HG03135 (cell line): ENCODE measurements at regions not wholly inside any gene's neighbourhood (a gene's known extent, or its start where the extent isn't known, plus 50 kb on each side); places are given as distances from the start of the nearest gene placed in this dataset.
"Not testable (repeated sequence)": the region's sequence is repeated elsewhere in the genome, so short reads cannot be mapped to it uniquely, and the experiment has no call there.

Source experiments
- ATAC-seq: cut with Tn5 transposase; IDR thresholded peaks from one replicate; pipeline ENCODE4 v1.9.1; 2021; ENCODE audit warnings: mild to moderate bottlenecking, moderate library complexity; ENCODE audit not compliant: unreplicated experiment

- ATAC-seq = no peak
Measured at GRCh38 chr9:29245351-29245750, 1672.1 kb upstream of the C9orf72 start.

DNA sequence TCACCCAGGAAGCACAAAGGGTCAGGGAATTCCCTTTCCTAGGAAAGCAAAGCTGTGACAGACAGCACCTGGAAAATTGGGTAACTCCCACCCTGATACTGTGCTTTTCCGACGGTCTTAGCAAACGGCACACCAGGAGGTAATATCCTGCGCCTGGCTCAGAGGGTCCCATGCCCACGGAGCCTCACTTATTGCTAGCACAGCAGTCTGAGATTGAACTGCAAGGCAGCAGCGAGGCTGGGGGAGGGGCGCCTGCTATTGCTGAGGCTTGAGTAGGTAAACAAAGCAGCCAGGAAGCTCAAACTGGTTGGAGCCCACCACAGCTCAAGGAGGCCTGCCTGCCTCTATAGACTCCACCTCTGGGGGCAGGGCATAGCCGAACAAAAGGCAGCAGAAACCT lies 1697.1 kb upstream of the C9orf72 start:
- ATAC-seq = not testable (repeated sequence)

DNA sequence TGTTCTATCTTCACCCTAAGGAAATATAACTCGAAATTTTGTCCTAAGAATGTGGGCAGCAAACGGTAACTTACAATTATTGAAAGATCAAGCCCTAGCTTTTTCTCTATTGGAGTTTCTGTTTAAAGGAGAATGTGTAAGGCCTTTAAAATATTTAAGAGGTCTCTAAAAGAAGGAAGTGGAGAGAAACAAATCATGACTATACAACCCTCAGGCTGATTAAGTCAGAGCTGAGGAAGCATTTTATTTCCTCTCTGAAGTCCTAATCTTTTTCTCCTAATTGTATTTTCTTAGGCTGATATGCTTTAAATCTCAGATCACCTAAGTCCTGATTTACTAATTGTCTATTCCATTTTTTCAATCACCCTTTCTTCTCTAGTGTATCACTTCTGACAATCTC lies 1708.8 kb upstream of the C9orf72 start:
- ATAC-seq = no peak

GRCh38 chr9:29285818-29286217 lies 1712.5 kb upstream of the C9orf72 start:
- ATAC-seq = no peak

- ATAC-seq = no peak
Measured at GRCh38 chr9:29289365-29289764, 1716.1 kb upstream of the C9orf72 start.

DNA sequence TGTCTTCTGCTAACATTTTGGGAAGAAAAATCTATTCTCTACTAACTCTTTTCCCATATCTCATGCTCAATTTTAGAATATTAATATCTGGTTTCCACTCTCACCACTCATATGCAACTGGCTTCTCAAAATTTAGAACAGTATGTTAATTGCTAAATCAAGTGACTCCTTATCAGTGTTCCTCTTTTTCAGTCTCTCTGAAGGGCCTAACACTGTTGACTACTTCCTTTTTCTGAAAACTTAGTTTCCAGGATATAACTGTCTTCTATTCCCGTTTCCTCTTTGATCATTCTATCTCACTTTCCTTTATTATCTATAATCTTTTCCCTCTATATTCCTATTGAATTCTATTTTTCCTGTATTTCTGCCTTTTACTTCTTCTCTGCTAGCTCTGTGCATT lies 1717.2 kb upstream of the C9orf72 start:
- ATAC-seq = no peak

GRCh38 chr9:29297592-29297991 lies 1724.3 kb upstream of the C9orf72 start:
- ATAC-seq = no peak

- ATAC-seq = no peak
Measured at GRCh38 chr9:29311221-29311620, 1737.9 kb upstream of the C9orf72 start.

DNA sequence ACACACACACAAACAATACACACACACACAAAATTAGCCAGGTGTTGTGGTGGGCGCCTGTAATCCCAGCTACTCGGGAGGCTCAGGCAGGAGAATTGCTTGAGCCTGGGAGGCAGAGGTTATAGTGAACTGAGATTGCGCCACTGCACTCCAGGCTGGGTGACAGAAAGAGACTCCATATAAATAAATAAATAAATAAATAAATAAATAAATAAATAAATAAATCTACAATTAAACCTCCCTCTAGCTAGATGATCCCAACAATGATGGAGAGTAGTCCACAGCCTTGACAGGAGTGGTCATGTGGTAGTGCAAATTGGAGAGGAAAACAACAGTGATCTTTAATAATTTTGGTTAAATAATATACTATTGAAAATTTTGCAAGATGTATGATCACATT lies 1739.0 kb upstream of the C9orf72 start:
- ATAC-seq = no peak

DNA sequence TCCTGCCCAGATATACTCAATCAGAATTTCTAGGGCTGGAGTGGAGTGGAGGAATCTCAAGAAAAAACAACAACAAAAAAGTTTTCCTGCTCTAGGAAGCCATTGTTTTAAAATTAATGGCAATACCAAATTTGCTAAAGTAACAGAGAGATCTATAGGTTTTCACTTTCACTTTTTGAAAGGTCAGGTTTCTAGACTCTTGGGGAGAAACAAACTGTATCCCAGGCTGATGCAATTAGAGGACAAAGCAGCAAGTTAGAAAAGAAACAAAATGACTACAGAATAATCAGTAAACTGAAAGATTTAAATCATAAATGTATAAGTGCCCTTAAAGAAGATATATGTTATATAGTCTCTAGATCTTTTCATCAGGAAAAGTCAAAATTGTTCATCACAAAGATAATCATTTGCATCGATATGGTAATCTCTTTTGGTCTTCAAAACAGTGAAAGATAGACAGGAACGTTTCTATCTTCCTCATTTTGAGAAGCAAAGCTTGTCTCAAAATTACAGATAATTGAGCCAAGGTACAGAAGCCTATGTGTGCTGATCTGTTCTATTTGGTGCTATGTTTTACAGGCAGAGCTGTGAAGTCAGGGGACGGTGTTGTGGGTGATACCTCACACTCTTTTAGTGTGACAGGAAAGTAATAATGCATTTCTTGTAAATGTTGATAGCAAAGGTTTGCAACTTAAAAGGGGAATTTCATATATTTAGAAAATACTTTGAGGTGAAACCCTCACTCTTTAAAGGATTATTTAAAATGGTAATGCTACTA lies 1746.6 kb upstream of the C9orf72 start:
- no peak for ATAC-seq

- peak; percentile 72 for ATAC-seq
Measured at GRCh38 chr9:29322240-29322639, 1749.0 kb upstream of the C9orf72 start.

DNA sequence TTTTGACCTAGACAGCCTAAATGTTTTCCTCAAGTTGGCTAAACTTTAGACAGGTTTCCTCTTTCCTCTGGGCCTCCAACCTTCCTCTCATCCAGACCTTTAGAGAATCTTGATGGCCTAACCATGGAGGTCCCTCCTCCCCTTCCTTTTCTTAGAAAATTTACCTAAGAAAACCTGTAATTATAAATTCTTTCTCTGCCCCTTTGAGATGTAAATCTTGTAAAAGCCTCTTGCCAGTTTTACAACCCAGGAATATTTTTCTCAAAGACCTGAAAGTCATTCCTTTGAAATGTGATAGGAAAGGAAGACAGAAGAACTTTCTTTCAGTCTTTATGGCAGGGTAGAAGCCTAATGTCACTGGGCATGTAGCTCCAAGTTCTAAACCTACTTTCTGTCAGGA lies 1752.6 kb upstream of the C9orf72 start:
- no peak for ATAC-seq

- ATAC-seq = no peak
Measured at GRCh38 chr9:29332789-29333188, 1759.5 kb upstream of the C9orf72 start.

DNA sequence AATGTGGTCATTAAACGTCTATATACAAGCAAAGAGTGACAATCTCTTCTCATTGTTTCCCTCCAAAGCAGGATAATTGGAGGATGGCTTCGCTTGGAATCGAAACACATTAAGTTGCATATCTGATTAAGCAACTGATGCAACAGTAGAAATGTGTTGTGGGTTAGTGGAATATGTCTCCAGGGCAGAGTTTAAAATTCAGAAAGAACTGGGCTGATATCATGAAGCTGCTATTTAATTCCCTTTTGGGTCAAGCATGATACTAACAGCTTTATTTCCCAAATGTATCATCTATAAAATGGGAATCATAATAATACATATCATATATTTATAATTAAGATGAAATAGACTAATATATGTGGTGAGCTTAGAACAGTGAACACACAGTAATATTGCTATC lies 1763.0 kb upstream of the C9orf72 start:
- ATAC-seq = no peak

DNA sequence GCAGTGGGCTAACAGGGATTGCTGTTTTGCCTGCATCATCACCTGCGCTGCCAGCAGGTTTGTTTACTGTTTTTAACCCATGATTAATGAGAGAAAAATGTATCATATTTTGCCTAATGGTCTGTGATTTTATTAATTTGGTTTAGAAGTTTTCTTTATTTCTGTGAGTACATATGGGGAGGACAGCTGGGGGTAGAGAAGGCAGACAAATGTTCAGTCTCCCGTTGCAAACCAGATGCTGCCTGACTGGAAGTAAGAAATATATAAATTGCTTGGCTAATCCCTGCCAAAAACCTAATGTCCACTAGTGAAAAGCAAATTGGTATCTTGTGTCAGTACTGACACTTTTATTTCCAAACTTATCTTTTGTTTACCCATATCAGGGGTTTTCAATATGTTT lies 1766.1 kb upstream of the C9orf72 start:
- no peak for ATAC-seq

- ATAC-seq = no peak
Measured at GRCh38 chr9:29348999-29349398, 1775.7 kb upstream of the C9orf72 start.

DNA sequence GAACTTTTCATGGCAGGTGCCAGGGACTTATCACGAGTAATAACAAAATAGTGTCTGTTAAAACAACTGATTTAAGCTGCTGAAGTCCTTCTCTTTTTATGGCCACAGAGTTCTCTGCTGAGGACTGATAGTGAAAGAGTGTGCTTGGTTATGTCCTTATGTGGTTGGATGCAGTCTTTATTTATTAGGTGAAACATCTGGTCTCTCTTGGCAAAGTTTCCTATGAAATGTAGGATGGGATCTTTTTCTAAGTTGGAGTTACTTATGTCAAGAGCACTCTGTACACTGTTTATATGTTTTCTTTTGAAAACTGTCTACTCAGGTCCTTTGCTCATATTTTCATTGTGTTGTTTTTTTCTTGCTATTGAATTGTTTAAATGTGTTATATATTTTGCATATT lies 1816.1 kb upstream of the C9orf72 start:
- no peak for ATAC-seq

DNA sequence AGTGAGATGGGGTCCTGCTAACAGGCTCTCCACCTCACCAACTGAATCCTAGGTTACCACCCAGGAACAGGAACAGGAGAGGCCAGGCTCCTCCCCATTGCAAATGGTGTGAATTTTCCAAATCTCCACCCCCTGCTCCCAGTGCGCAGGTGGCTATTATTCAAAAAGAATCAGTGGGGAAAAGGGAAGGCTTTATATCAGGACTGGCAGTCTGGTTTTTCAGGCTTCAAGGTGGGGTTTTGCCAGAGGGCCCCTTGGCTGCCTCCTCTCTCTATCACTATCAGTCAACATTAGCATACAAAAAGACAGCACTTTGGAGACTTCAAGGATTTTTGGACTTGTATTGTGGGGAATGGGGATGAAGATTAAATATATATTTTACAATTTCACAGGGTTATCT lies 1817.6 kb upstream of the C9orf72 start:
- no peak for ATAC-seq

GRCh38 chr9:29393064-29393463 lies 1819.8 kb upstream of the C9orf72 start:
- no peak for ATAC-seq

DNA sequence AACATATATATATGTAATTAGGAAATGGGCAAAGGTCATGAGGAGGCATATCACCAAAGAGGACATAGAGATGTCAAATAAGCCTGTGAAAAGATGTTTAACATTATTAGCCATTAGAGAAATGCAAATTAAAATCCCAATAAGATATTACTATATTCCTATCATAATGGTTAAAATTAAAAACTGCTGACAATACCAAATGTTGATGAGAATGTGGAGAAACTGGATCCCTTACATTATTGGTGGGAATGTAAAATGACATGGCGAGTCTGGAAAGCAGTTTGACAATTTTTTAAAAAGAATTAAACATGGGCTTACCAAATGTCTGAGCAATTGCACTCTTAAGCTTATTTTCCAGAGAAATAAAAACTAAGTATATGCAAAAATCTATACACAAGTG lies 1821.6 kb upstream of the C9orf72 start:
- ATAC-seq = no peak

- ATAC-seq = no peak
Measured at GRCh38 chr9:29397148-29397547, 1823.9 kb upstream of the C9orf72 start.

DNA sequence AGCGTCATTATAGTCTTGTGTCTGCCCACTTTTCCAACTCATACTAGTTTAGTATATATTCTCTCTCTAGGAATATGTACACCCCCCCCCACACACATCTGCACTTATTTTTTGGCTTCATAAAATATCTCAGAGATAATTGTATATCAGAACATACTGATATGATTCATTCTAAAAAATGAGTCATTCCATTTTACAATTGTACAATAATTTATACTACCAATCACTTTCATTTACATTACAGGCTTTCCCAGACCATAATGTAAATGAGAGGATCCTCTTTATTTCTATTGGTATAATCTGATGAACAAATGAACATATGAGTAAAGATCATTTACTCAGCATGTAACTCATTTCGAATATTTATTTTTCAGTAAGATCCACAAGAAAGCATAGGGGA lies 1842.9 kb upstream of the C9orf72 start:
- no peak for ATAC-seq

GRCh38 chr9:29422438-29422837 lies 1849.2 kb upstream of the C9orf72 start:
- no peak for ATAC-seq
